K562 (cell line): ENCODE measurements at regions not wholly inside any gene's neighbourhood (a gene's known extent, or its start where the extent isn't known, plus 50 kb on each side); places are given as distances from the start of the nearest gene placed in this dataset.

Source experiments
- CREM ChIP-seq: IDR thresholded peaks from 2 replicates; pipeline ENCODE4 v1.6.1; 2014; ENCODE audit warnings: antibody characterized with exemption, low read depth
- ELK1 ChIP-seq: sonication (generic); formaldehyde crosslinking; IDR thresholded peaks from 2 replicates; pipeline ENCODE4 v1.8.1; 2022; ENCODE audit warnings: missing genetic modification reagents
- GATA2 ChIP-seq: sonication (generic); formaldehyde crosslinking; IDR thresholded peaks from 2 replicates; pipeline ENCODE4 v1.4.0; 2020; ENCODE audit warnings: mild to moderate bottlenecking, missing genetic modification reagents
- POLR2A ChIP-seq: fragments of 450-650 bp; conservative IDR thresholded peaks from 2 replicates; pipeline ENCODE4 v1.6.1; 2016

- TF ChIP-seq ELK1 (CRISPR knock-in tag) (no peak), GATA2 (CRISPR knock-in tag) (no peak), CREM (no peak), POLR2A (no peak)
Observed at GRCh38 chr3:173267716-173268115, 126.7 kb upstream of the SPATA16 start.
